H7 (cell line): ENCODE measurements at regions not wholly inside any gene's neighbourhood (a gene's known extent, or its start where the extent isn't known, plus 50 kb on each side); places are given as distances from the start of the nearest gene placed in this dataset.
"Not testable (repeated sequence)": the region's sequence is repeated elsewhere in the genome, so short reads cannot be mapped to it uniquely, and the experiment has no call there.

Experiments
- DNase-seq: peaks from one replicate; pipeline ENCODE4 v3.0.0; 2012
- H3K27me3 ChIP-seq: 2 replicates; pipeline ENCODE4 v1.6.0; 2011; ENCODE audit warnings: mild to moderate bottlenecking, low read length; ENCODE audit not compliant: control insufficient read depth, insufficient read depth
- H3K36me3 ChIP-seq: replicated peaks from 2 replicates; pipeline ENCODE4 v1.5.1; 2011; ENCODE audit warnings: low read length; ENCODE audit not compliant: control insufficient read depth, insufficient read depth
- H3K4me3 ChIP-seq: 2 replicates; pipeline ENCODE4 v1.5.1; 2011; ENCODE audit warnings: low read depth, mild to moderate bottlenecking, control low read depth, low read length, moderate library complexity; ENCODE audit not compliant: insufficient read depth

DNA sequence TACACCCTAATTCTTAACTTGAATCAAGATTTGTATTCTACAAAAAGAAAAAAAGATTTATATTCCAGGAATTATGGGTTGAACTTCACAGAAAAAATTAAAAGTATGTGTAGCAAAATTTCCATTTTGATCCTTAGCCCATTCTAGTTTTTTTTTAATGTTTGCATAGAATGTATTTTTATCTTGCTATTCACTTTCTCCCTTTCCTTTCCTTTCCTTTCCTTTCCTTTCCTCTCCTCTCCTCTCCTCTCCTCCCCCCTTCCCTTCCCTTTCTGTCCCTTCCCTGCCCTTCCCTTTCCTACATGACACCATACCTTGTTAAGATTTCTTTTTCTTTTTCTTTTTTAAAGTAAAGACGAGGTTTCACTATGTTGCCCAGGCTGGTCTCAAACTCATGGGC, 542.5 kb upstream of the PTGER4 start:
- no peak overlapping the region for H3K4me3 ChIP-seq
- H3K36me3 ChIP-seq, result no peaks in the 10 kb centered on the region
- DNase-seq, result no peak
- no peaks in the 10 kb centered on the region for H3K27me3 ChIP-seq

DNA sequence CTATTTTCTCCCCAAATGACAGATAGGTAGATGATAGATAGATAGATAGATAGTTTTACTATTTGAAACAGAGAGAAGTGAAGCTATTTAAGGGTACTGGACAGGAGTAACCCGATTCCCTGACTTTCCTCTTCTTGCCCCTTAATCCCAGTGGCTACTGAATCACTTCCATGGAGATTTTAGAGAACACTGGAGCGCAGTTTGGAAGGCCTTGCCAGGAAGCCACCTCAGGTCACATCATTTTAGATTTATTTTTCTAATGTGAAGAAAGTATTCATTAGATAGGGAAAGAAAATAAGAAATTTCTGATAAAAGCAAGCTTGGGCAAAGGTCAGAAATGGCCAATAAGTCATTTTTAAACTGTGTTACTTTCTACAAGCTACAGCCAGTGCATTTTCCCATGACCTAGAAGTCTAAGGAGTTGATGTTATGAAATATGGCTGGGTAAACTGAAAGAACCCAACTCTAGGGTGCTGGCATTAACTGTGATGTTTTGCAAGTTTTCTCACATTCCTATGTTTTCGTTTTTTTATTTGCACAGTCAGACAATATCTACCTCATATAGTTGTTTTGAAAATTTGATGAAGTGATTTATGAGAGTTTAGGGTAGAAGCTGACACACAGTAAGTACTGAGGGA, 544.7 kb upstream of the PTGER4 start:
- no peak overlapping the region for H3K4me3 ChIP-seq
- no peaks in the 10 kb centered on the region for H3K36me3 ChIP-seq
- H3K27me3 ChIP-seq, result no peaks in the 10 kb centered on the region
- DNase-seq, result no peak

DNA sequence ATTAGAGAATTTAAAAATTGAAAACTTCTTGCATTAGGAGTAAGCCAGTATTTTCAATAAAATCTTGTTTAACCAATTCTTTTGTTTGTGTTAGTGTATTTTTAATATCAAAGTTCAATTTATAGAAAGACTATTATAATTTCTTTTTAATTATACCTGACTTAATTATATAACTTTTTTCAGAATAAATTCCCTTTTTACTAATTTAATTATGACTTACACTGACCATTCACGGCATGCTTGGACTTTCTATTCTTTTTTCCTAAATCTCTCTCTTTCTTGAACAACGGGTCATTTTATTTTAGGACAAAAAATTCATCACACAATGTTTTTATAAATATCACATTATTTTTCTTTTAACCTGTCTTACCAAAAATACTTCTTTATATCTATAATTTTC, 555.3 kb upstream of the PTGER4 start:
- H3K27me3 ChIP-seq, result no peaks in the 10 kb centered on the region
- no peak for DNase-seq
- H3K36me3 ChIP-seq, result no peaks in the 10 kb centered on the region
- no peak overlapping the region for H3K4me3 ChIP-seq

DNA sequence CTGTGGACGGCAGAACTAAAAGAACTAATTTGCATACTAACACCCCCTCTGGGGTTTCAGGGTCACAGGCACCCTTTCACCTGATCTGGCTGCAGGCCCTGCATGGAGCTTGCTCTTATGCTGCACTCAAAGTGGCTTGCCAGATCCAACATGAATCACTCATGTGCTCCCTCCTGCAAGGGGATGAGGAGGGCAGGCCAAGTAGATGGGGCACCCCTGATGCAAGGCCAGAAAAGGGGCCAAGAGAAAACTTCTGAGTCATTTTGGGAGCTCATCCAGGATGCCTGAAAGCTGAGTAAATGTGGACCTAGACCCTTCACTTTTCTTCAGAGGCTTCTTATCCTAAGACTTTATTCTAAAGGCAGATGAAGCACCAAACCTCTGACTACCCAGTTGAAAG, 558.5 kb upstream of the PTGER4 start:
- Histone ChIP-seq H3K4me3 (no peak overlapping the region), H3K36me3 (no peaks in the 10 kb centered on the region), H3K27me3 (no peaks in the 10 kb centered on the region)
- no peak for DNase-seq

DNA sequence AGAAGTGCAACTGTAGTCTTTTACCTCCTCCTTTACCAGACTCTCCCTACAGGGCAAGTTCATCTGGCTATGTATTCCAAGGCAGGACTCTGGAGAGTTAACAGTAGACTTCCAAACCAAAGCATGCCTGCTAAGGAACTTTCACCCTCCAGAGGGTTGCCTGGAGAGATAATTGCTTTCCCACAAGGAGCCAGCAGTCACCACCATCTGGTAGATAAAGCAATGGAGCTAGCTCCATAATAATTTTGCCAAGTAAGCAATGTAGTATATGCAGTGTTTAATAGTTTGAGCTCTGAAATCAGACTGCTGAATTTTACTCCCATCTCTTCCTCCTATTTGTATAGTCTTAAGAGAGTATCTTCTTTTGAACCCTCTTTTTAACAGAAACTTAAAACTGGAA, 566.8 kb upstream of the PTGER4 start:
- no peaks in the 10 kb centered on the region for H3K27me3 ChIP-seq
- no peaks in the 10 kb centered on the region for H3K36me3 ChIP-seq
- H3K4me3 ChIP-seq, result no peak overlapping the region
- DNase-seq, result no peak

DNA sequence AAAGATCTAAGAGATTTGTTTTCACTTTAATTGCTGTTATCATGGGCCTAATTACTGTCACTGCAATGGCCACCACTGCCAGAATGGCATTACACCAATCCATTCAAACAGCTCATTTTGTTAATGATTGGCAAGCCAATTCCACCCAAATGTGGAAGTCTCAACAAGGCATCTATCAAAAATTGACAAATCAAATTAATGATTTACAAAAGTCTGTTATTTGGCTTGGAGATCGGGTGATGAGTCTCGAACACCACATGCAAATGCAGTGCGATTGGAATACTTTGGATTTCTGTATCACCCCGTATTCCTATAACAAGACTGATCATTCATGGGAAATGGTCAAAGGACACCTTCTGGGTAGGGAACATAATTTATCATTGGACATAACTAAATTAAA, 568.7 kb upstream of the PTGER4 start:
- not testable (repeated sequence) for H3K4me3 ChIP-seq, H3K36me3 ChIP-seq, H3K27me3 ChIP-seq, DNase-seq

DNA sequence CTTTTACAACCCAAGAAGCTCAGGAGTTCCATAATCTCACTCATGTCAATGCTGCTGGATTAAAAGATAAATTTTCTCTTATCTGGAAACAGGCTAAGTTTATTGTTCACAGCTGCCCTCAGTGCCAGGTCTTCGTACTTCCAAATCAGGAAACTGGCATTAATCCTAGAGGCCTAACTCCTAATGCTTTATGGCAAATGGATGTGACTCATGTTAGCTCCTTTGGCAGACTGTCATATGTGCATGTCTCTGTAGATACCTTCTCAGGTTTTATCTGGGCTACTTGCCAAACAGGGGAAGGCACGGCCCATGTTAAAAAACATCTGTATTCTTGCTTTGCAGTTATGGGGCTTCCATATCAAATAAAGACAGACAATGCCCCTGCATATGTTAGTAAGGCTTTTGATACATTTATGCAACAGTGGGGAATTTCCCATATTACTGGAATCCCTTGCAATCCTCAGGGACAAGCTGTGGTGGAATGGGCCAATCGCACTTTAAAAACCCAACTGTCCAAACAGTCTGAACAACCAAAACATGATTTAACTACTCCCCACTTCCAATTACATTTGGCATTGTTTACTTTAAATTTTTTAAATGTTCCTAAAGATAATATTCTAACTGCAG, 570.8 kb upstream of the PTGER4 start:
- not testable (repeated sequence) for H3K4me3 ChIP-seq, H3K27me3 ChIP-seq, DNase-seq, H3K36me3 ChIP-seq

DNA sequence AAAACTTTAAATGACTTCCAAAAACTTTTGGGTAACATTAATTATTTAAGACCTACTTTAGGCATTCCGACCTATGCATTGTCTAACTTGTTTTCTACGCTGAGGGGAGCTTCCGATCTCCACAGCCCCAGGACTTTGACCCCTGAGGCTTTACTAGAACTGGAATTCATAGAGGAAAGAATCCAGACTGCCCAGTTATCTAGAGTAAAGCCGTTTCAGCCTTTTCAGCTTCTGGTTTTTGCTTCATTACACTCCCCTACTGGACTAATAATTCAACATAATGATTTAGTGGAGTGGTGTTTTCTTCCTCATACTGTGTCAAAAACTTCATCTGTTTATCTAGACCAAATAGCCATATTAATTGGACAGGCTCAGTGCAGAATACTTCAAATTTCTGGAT, 571.9 kb upstream of the PTGER4 start:
- DNase-seq, H3K27me3 ChIP-seq, H3K36me3 ChIP-seq, H3K4me3 ChIP-seq: not testable (repeated sequence)

DNA sequence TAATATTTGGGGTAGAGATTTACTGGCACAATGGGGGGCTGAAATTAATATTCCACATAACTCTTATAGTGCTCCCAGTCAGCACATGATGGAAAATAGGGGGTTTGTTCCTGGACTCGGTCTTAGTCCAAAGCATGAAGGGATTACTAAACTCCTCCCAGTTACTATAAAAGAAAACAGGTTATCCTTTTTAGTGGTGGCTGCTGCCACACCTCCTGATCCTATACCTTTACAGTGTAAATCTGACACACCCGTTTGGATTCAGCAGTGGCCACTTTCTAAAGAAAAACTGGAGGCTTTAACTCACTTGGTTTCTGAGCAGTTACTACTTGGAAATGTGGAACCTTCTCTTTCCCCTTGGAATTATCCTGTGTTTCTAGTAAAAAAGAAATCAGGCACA, 572.9 kb upstream of the PTGER4 start:
- no peak overlapping the region for H3K4me3 ChIP-seq
- H3K36me3 ChIP-seq, result no peaks in the 10 kb centered on the region
- no peaks in the 10 kb centered on the region for H3K27me3 ChIP-seq
- DNase-seq, result no peak

DNA sequence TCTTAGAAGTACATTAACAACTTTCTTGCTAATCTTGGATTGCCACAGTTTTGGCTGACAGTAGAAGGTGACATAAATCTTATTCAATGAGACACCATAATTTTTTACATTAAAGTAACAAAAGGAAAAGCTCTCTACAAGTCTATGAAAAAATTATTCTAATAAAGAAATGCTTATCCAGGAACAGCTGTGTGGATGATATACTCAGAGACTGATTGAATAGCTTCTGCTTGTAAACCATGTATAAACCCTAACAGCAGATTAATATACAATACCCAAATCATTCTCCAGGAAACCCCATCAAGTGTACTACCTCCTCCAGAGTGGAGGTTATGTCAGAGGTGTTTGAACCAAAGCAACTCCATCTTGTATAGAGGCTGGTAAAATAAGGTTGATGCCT, 581.4 kb upstream of the PTGER4 start:
- Histone ChIP-seq H3K27me3 (no peaks in the 10 kb centered on the region), H3K4me3 (no peak overlapping the region), H3K36me3 (no peaks in the 10 kb centered on the region)
- no peak for DNase-seq

DNA sequence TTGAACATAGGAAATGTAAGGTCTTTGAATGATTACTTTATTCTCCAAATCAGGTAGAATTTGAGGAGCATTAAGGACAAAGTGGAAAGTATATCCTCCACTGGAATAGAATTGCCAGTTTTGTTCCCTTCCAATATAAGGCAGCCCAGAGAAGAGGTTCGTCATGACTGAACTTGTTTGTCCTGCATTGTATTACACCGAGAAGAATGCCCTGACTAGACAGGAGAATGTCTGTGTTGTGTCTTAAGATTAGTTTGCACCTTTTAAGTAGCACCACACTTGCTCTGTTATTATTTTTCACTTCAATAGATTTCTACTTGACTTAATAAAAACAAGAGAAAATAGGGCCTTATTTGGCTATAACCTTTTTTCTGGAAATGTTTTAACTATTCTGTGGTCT, 586.2 kb upstream of the PTGER4 start:
- Histone ChIP-seq H3K36me3 (no peaks in the 10 kb centered on the region), H3K4me3 (no peak overlapping the region), H3K27me3 (no peaks in the 10 kb centered on the region)
- no peak for DNase-seq

DNA sequence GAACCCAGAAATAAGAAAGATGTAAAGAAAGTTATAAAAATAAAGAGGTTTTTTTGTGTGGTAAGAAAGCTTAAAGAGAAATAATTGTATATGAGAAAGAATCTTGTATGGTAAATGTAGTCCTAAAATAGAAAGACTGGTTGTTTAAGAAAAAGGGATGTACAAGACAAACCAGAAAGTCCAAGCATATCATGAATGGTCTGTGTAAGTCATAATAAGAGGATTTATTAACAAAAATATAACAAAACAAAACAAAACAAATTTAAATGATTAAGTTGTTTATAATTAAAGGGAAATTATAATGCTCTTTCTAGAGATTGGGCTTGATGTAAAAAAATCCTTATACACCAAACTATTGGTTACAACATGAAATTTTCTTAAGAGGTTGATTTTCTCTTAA, 590.4 kb upstream of the PTGER4 start:
- no peaks in the 10 kb centered on the region for H3K36me3 ChIP-seq
- DNase-seq, result no peak
- no peak overlapping the region for H3K4me3 ChIP-seq
- no peaks in the 10 kb centered on the region for H3K27me3 ChIP-seq

DNA sequence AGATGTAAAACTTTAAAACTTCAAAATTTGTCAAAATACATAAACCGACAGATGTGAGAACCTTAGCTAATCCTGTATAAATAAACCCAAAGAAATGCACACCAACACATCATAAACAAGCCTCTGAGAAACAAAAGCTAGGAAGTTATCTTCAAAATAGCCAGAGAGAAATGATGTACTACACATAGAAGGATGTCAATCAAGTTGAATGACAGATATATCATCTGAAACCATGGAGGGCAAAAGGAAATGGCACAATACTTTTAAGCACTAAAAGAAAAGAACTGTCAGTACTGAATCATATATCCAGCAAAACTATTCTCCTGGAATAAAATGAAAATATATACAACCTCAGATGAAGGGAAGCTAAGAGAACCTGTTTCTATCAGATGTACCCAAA, 595.1 kb upstream of the PTGER4 start:
- H3K36me3 ChIP-seq, result no peaks in the 10 kb centered on the region
- no peaks in the 10 kb centered on the region for H3K27me3 ChIP-seq
- DNase-seq, result no peak
- H3K4me3 ChIP-seq, result no peak overlapping the region

DNA sequence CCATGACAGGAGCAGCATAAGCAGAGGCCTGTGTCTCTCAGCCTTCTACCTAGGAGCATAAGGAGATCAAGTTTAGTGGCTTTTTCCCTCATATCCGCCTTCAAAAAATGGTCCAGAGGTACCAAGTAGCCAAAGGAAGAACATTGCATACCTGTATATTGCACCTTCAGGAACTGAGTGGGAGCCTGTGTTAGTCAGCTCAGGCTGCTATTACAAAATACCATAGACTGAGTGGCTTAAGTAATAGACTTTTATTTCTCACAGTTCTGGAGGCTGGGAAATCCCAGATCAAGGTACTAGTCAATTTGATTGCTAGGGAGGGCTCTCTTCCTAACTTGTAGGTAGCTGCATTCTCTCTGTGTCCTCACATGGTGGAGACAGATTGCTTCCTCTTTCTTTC, 597.4 kb upstream of the PTGER4 start:
- no peak for DNase-seq
- Histone ChIP-seq H3K27me3 (no peaks in the 10 kb centered on the region), H3K4me3 (no peak overlapping the region), H3K36me3 (no peaks in the 10 kb centered on the region)

DNA sequence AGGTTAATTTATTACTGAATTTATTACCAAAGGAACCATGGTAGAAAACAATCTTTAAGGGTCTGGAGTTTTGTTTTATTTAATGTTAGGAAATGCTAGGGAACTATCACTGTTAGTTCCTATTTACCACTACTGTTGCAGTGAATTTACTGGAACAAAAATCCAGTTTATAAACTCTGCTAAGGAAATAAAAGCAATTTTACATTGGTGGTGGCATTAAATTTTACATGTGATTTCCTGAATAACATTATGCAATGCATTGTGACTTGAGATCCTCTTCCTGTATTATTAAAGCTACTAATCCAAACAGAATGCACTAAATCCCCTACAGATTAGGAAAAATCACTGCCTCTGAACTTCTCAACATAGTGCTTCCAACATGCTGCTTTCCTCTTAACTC, 599.5 kb upstream of the PTGER4 start:
- DNase-seq, result no peak
- Histone ChIP-seq H3K27me3 (no peaks in the 10 kb centered on the region), H3K36me3 (no peaks in the 10 kb centered on the region), H3K4me3 (no peak overlapping the region)
